ENCODE measurements at regions not wholly inside any gene's neighbourhood (a gene's known extent, or its start where the extent isn't known, plus 50 kb on each side); places are given as distances from the start of the nearest gene placed in this dataset.

- DNase-seq = no peak
Measured at GRCh38 chr3:148600902-148601765, 96.6 kb upstream of the AGTR1 start.

GRCh38 chr3:148601766-148602685, 95.7 kb upstream of the AGTR1 start:
- peak; percentile 34 for DNase-seq

GRCh38 chr3:148604270-148605085, 93.2 kb upstream of the AGTR1 start:
- DNase-seq = peak; percentile 34

GRCh38 chr3:148605521-148605920, 92.2 kb upstream of the AGTR1 start:
- DNase-seq = no peak

- no peak for DNase-seq
Measured at GRCh38 chr3:148606979-148607378, 90.7 kb upstream of the AGTR1 start.

- DNase-seq = no peak
Measured at GRCh38 chr3:148607491-148607890, 90.2 kb upstream of the AGTR1 start.

- no peak for DNase-seq
Measured at GRCh38 chr3:148612278-148612677, 85.4 kb upstream of the AGTR1 start.

- no peak for DNase-seq
Measured at GRCh38 chr3:148615382-148615781, 82.3 kb upstream of the AGTR1 start.

GRCh38 chr3:148625095-148625736, 72.5 kb upstream of the AGTR1 start:
- no peak for DNase-seq

GRCh38 chr3:148625991-148626390, 71.7 kb upstream of the AGTR1 start:
- no peak for DNase-seq

- DNase-seq = no peak
Measured at GRCh38 chr3:148629006-148629405, 68.7 kb upstream of the AGTR1 start.

GRCh38 chr3:148631124-148631903, 66.4 kb upstream of the AGTR1 start:
- DNase-seq = peak; percentile 19

GRCh38 chr3:148641722-148642121, 56.0 kb upstream of the AGTR1 start:
- DNase-seq = no peak

GRCh38 chr3:148642214-148642613, 55.5 kb upstream of the AGTR1 start:
- DNase-seq = no peak

- peak; percentile 53 for DNase-seq
Measured at GRCh38 chr3:148642616-148643015, 55.1 kb upstream of the AGTR1 start.

- DNase-seq = peak; percentile 85
Measured at GRCh38 chr3:148643389-148643840, 54.3 kb upstream of the AGTR1 start.

- peak; percentile 28 for DNase-seq
Measured at GRCh38 chr3:148646126-148646665, 51.5 kb upstream of the AGTR1 start.
